NCI-H460 (cell line): ENCODE measurements at regions not wholly inside any gene's neighbourhood (a gene's known extent, or its start where the extent isn't known, plus 50 kb on each side); places are given as distances from the start of the nearest gene placed in this dataset.

Source experiments
- DNase-seq: peaks from one replicate; pipeline ENCODE4 v3.0.0-alpha.2; 2016; ENCODE audit warnings: low read depth; ENCODE audit errors: extremely low read depth

GRCh38 chr2:235244255-235245220, 249.3 kb upstream of the AGAP1 start:
- DNase-seq: no peak

GRCh38 chr2:235247001-235247400, 246.8 kb upstream of the AGAP1 start:
- DNase-seq: no peak

- no peak for DNase-seq
Measured at GRCh38 chr2:235255693-235256092, 238.2 kb upstream of the AGAP1 start.

GRCh38 chr2:235257590-235257989, 236.3 kb upstream of the AGAP1 start:
- no peak for DNase-seq

GRCh38 chr2:235262750-235263149, 231.1 kb upstream of the AGAP1 start:
- DNase-seq: no peak

- DNase-seq: peak; percentile 95
Measured at GRCh38 chr2:235263205-235264120, 230.4 kb upstream of the AGAP1 start.

- peak; percentile 26 for DNase-seq
Measured at GRCh38 chr2:235264121-235264493, 229.7 kb upstream of the AGAP1 start.

GRCh38 chr2:235264512-235264911, 229.3 kb upstream of the AGAP1 start:
- DNase-seq: no peak

GRCh38 chr2:235265348-235265965, 228.4 kb upstream of the AGAP1 start:
- no peak for DNase-seq

- DNase-seq: no peak
Measured at GRCh38 chr2:235267251-235267650, 226.6 kb upstream of the AGAP1 start.

GRCh38 chr2:235268535-235268934, 225.3 kb upstream of the AGAP1 start:
- peak; percentile 43 for DNase-seq

- no peak for DNase-seq
Measured at GRCh38 chr2:235270291-235270690, 223.6 kb upstream of the AGAP1 start.

GRCh38 chr2:235270956-235271355, 222.9 kb upstream of the AGAP1 start:
- no peak for DNase-seq

- no peak for DNase-seq
Measured at GRCh38 chr2:235271936-235272335, 221.9 kb upstream of the AGAP1 start.

GRCh38 chr2:235274023-235274422, 219.8 kb upstream of the AGAP1 start:
- no peak for DNase-seq

- no peak for DNase-seq
Measured at GRCh38 chr2:235277485-235277884, 216.4 kb upstream of the AGAP1 start.

- DNase-seq: no peak
Measured at GRCh38 chr2:235278771-235279355, 215.0 kb upstream of the AGAP1 start.

GRCh38 chr2:235279965-235280364, 213.9 kb upstream of the AGAP1 start:
- DNase-seq: no peak

- DNase-seq: no peak
Measured at GRCh38 chr2:235283246-235283645, 210.6 kb upstream of the AGAP1 start.

- no peak for DNase-seq
Measured at GRCh38 chr2:235286622-235287374, 207.0 kb upstream of the AGAP1 start.
